HEK293T (cell line): ENCODE measurements at regions not wholly inside any gene's neighbourhood (a gene's known extent, or its start where the extent isn't known, plus 50 kb on each side); places are given as distances from the start of the nearest gene placed in this dataset.
"Not testable (repeated sequence)": the region's sequence is repeated elsewhere in the genome, so short reads cannot be mapped to it uniquely, and the experiment has no call there.

Experiments used
- BHLHE40 ChIP-seq: fragments of 450-650 bp; IDR thresholded peaks from 2 replicates; pipeline ENCODE4 v1.6.1; 2016; ENCODE audit warnings: mild to moderate bottlenecking, moderate library complexity, borderline replicate concordance
- CTBP1 ChIP-seq: fragments of 450-650 bp; IDR thresholded peaks from 2 replicates; pipeline ENCODE4 v1.6.1; 2016; ENCODE audit warnings: borderline replicate concordance
- ELF4 ChIP-seq: fragments of 450-650 bp; IDR thresholded peaks from 2 replicates; pipeline ENCODE4 v1.6.1; 2017; ENCODE audit warnings: antibody characterized with exemption
- FOXA1 ChIP-seq: fragments of 450-650 bp; IDR thresholded peaks from 2 replicates; pipeline ENCODE4 v1.6.1; 2016; ENCODE audit warnings: mild to moderate bottlenecking
- FOXK2 ChIP-seq: fragments of 450-650 bp; IDR thresholded peaks from 2 replicates; pipeline ENCODE4 v1.6.1; 2016; ENCODE audit warnings: mild to moderate bottlenecking
- FOXM1 ChIP-seq: fragments of 450-650 bp; IDR thresholded peaks from 2 replicates; pipeline ENCODE4 v1.6.1; 2017; ENCODE audit warnings: mild to moderate bottlenecking, borderline replicate concordance
- HDGF ChIP-seq: fragments of 450-650 bp; IDR thresholded peaks from 2 replicates; pipeline ENCODE4 v1.6.1; 2017; ENCODE audit warnings: antibody characterized with exemption, borderline replicate concordance
- LEF1 ChIP-seq: fragments of 450-650 bp; IDR thresholded peaks from 2 replicates; pipeline ENCODE4 v1.6.1; 2017; ENCODE audit warnings: mild to moderate bottlenecking, borderline replicate concordance
- SP1 ChIP-seq: fragments of 450-650 bp; IDR thresholded peaks from 2 replicates; pipeline ENCODE4 v1.6.1; 2017
- SUZ12 ChIP-seq: fragments of 450-650 bp; IDR thresholded peaks from 2 replicates; pipeline ENCODE4 v1.6.1; 2016; ENCODE audit warnings: mild to moderate bottlenecking
- ZNF384 ChIP-seq: fragments of 450-650 bp; IDR thresholded peaks from 2 replicates; pipeline ENCODE4 v1.6.1; 2016

DNA sequence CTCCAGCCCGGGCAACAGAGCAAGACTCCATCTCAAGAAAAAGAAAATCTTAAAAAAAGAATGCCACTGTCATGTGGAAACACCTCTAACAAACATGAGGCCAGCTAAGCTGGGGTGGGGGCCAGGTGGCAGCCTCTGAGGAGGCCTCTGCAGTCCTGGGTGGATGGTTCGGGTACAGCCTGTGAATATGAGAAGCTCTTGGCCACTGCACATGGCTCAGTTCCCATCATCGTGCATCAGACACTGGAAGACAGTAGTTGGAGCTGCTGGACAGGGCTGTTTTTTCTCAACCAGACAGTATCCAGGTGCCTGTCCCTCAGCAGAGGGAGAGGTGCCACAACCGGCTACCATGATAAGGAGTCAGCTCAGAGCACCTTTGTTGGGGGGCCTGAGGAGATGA is 67.9 kb upstream of the PLGLB2 start:
- not testable (repeated sequence) for TF ChIP-seq FOXA1, LEF1, ZNF384, FOXM1, BHLHE40, HDGF, FOXK2, SP1, CTBP1, SUZ12, ELF4
